Activated CD4-positive, alpha-beta memory T cell treated with anti-CD3 and anti-CD28 coated beads for 36 hours (primary cell): ENCODE measurements at regions not wholly inside any gene's neighbourhood (a gene's known extent, or its start where the extent isn't known, plus 50 kb on each side); places are given as distances from the start of the nearest gene placed in this dataset.

Experiments
- CTCF ChIA-PET: fragments of 350-600 bp; sonication (Branson Sonifier 250); formaldehyde crosslinking; loops from one replicate; lab custom pipeline; 2021; ENCODE audit warnings: antibody characterized with exemption, inconsistent platforms; lab: Charles Lee
- POLR2A ChIA-PET: fragments of 350-600 bp; sonication (Branson Sonifier 250); formaldehyde crosslinking; loops from one replicate; lab custom pipeline; 2021; ENCODE audit warnings: antibody characterized with exemption; lab: Charles Lee
- DNase-seq: peaks from one replicate; pipeline ENCODE4 v3.0.0-alpha.2; 2020
- H3K27ac Mint-ChIP-seq: one replicate; pipeline ENCODE4 v1.8.0; 2021; ENCODE audit warnings: mixed read lengths
- H3K27me3 Mint-ChIP-seq: one replicate; pipeline ENCODE4 v1.8.0; 2021; ENCODE audit warnings: mixed read lengths
- H3K36me3 Mint-ChIP-seq: one replicate; pipeline ENCODE4 v1.8.0; 2021; ENCODE audit warnings: mixed read lengths
- H3K4me1 Mint-ChIP-seq: one replicate; pipeline ENCODE4 v1.8.0; 2021; ENCODE audit warnings: low read depth, mixed read lengths
- H3K4me3 Mint-ChIP-seq: one replicate; pipeline ENCODE4 v1.8.0; 2021; ENCODE audit warnings: mild to moderate bottlenecking, mixed read lengths
- H3K9me3 Mint-ChIP-seq: one replicate; pipeline ENCODE4 v1.8.0; 2021; ENCODE audit warnings: mixed read lengths
- intact Hi-C: fragments of 100-400 bp; cut with micrococcal nuclease; formaldehyde crosslinking; loops from one replicate; pipeline ENCODE4 v1.15.1; 2023

DNA sequence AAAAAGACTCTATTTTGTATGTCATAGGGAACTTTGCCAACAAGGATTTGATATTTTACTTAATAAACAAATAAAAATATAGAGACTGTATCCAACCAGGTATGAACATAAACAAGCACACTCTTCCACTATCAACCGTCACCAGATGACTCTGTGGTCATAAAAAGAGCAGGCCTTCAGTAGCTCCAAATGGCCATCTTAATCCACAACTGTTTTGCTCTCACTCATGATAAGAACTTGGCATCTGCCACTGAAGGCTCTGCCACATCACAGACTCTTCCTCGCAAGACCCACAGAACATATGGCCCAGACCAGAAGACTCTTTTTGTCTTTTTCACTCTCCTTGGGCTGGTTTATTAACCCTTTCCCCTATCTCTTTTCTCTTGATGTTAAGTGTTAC, 98.7 kb upstream of the POM121L12 start:
- Mint-ChIP-seq H3K4me3 (no peak overlapping the region), H3K4me1 (no peaks in the 10 kb centered on the region), H3K36me3 (no peaks in the 10 kb centered on the region), H3K27ac (no peak overlapping the region), H3K27me3 (no peaks in the 10 kb centered on the region), H3K9me3 (peaks cover 35% of the 10 kb centered on the region)
- no peak for DNase-seq
- POLR2A ChIA-PET = no interaction called here
- intact Hi-C loops = no loop called here
- CTCF ChIA-PET = no interaction called here

DNA sequence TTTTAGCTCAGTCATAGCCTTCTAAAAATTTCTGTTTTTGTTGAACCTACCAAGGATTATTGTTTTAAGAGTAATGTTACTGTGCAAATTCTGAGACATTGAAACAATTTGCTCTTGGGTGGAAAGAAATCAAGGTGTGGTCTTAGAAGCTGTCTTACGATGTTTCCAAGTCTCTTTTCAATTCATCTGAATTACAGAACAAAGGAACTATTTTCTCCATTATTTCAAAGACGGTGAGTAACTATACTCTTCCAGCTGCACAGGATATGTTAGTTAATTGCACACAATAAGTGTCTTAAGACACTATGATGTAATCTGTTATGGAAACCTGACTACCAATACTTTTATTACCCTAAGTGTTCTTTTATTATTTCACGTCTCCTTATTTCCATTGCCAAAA, 106.8 kb upstream of the POM121L12 start:
- H3K4me3 Mint-ChIP-seq = no peak overlapping the region
- intact Hi-C loops = no loop called here
- no peak for DNase-seq
- H3K4me1 Mint-ChIP-seq = no peaks in the 10 kb centered on the region
- H3K27me3 Mint-ChIP-seq = no peaks in the 10 kb centered on the region
- no peak overlapping the region for H3K27ac Mint-ChIP-seq
- no peaks in the 10 kb centered on the region for H3K36me3 Mint-ChIP-seq
- POLR2A ChIA-PET = no interaction called here
- H3K9me3 Mint-ChIP-seq = peaks cover 21% of the 10 kb centered on the region
- CTCF ChIA-PET = no interaction called here

DNA sequence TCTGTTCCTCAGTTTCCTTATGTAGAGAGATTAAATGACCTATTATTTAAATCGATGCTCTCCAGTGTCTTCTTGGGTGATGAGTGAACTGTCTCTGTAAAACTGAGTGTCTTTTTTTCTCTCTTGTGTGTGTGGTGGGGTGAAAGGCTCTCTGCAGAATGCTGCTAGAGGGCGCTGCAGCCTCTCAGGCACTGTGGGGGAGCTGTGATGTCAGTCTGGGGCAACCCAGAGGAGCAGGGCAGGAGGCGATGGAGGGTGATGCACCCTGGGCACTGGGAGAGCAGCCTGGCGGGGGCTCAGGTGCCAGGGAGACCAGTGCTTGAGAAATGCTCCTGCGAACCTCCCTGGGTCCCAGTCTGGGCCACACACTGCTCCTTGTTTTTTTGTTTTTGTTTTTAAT, 110.1 kb upstream of the POM121L12 start:
- Mint-ChIP-seq H3K4me3 (no peak overlapping the region), H3K27me3 (no peaks in the 10 kb centered on the region), H3K27ac (no peak overlapping the region), H3K36me3 (no peaks in the 10 kb centered on the region), H3K4me1 (no peaks in the 10 kb centered on the region), H3K9me3 (peaks cover 20% of the 10 kb centered on the region)
- ChIA-PET POLR2A (no interaction called here), CTCF (no interaction called here)
- intact Hi-C loops = no loop called here
- no peak for DNase-seq

DNA sequence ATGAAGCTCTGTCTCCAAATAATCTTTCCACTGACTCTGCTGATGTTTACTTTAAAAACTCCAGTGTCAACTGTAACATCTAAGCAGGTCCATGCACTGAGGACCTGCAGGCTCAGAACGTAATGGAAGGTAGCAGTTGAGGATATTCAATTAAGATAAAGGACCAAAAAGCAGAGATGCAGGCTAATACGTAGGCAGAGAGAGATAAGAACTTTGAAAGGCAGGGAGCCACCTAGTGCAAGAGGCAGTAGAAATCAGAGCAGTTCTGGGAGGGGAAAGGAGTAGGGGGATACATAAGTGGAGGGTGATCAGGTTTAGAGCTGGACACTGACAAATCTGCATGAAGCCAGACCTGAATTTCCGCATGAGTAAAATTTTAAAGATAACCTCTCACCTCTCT, 114.5 kb upstream of the POM121L12 start:
- Mint-ChIP-seq H3K36me3 (no peaks in the 10 kb centered on the region), H3K9me3 (peaks cover 19% of the 10 kb centered on the region), H3K4me1 (no peaks in the 10 kb centered on the region), H3K27me3 (no peaks in the 10 kb centered on the region), H3K27ac (no peak overlapping the region), H3K4me3 (no peak overlapping the region)
- CTCF ChIA-PET = no interaction called here
- DNase-seq = no peak
- POLR2A ChIA-PET = no interaction called here
- intact Hi-C loops = no loop called here

DNA sequence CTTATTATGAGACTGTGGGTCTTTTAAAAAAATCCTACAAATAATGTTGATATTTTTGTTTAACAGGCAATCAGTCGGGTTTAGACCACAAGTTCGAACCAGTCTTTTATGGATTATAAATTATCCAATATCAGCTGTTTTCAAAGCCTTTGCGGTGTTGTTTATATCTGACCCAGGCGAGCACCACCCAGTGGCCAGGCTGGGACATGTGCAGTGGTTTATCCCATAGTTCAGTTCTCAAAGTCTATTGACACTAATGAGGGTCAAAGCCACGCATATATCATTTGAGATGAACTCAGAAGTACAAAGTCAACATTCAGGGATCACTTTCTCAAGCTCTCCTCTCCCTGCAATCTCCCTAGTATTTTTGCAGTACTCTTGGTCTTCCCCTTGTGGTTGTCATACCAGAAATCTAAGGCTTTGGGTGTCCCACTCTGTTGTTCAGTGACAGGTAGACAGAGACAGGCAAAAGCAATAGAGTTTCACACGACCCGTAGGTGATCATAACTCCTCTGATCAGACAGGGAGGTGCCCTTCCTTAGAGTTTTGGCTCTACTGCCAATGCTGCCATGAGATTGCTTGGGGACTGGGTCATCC, 117.4 kb upstream of the POM121L12 start:
- DNase-seq = no peak
- no peaks in the 10 kb centered on the region for H3K4me1 Mint-ChIP-seq

GRCh38 chr7:52911795-52912194, 123.6 kb upstream of the POM121L12 start:
- Mint-ChIP-seq H3K4me3 (no peak overlapping the region), H3K9me3 (peaks cover 23% of the 10 kb centered on the region), H3K4me1 (no peaks in the 10 kb centered on the region), H3K36me3 (no peaks in the 10 kb centered on the region), H3K27ac (no peak overlapping the region), H3K27me3 (no peaks in the 10 kb centered on the region)
- DNase-seq = no peak
- ChIA-PET CTCF (no interaction called here), POLR2A (no interaction called here)
- intact Hi-C loops = no loop called here

More for the DNA sequence above, 117.4 kb upstream of the POM121L12 start:
- ChIA-PET CTCF (no interaction called here), POLR2A (no interaction called here)
- Mint-ChIP-seq H3K36me3 (no peaks in the 10 kb centered on the region), H3K27me3 (no peaks in the 10 kb centered on the region), H3K27ac (no peak overlapping the region), H3K9me3 (peaks cover 19% of the 10 kb centered on the region), H3K4me3 (no peak overlapping the region)
- intact Hi-C loops = no loop called here

- intact Hi-C loops = no loop called here
- H3K9me3 Mint-ChIP-seq = peaks cover 23% of the 10 kb centered on the region
- H3K27ac Mint-ChIP-seq = no peak overlapping the region
- POLR2A ChIA-PET = no interaction called here
- H3K4me1 Mint-ChIP-seq = no peaks in the 10 kb centered on the region
- no peak for DNase-seq
- H3K27me3 Mint-ChIP-seq = no peaks in the 10 kb centered on the region
- no peaks in the 10 kb centered on the region for H3K36me3 Mint-ChIP-seq
- H3K4me3 Mint-ChIP-seq = no peak overlapping the region
- CTCF ChIA-PET = no interaction called here
These were observed 124.1 kb upstream of the POM121L12 start for GRCh38 chr7:52911326-52911725.

- Mint-ChIP-seq H3K4me1 (no peaks in the 10 kb centered on the region), H3K9me3 (peaks cover 23% of the 10 kb centered on the region), H3K36me3 (no peaks in the 10 kb centered on the region), H3K4me3 (no peak overlapping the region), H3K27ac (no peak overlapping the region), H3K27me3 (no peaks in the 10 kb centered on the region)
- intact Hi-C loops = no loop called here
- CTCF ChIA-PET = no interaction called here
- no peak for DNase-seq
- POLR2A ChIA-PET = no interaction called here
These were observed 125.5 kb upstream of the POM121L12 start for GRCh38 chr7:52909935-52910334.

GRCh38 chr7:52909131-52909530, 126.3 kb upstream of the POM121L12 start:
- Mint-ChIP-seq H3K36me3 (no peaks in the 10 kb centered on the region), H3K4me3 (no peak overlapping the region), H3K27ac (no peak overlapping the region), H3K9me3 (peaks cover 25% of the 10 kb centered on the region), H3K27me3 (no peaks in the 10 kb centered on the region), H3K4me1 (no peaks in the 10 kb centered on the region)
- ChIA-PET CTCF (no interaction called here), POLR2A (no interaction called here)
- intact Hi-C loops = no loop called here
- DNase-seq = no peak

DNA sequence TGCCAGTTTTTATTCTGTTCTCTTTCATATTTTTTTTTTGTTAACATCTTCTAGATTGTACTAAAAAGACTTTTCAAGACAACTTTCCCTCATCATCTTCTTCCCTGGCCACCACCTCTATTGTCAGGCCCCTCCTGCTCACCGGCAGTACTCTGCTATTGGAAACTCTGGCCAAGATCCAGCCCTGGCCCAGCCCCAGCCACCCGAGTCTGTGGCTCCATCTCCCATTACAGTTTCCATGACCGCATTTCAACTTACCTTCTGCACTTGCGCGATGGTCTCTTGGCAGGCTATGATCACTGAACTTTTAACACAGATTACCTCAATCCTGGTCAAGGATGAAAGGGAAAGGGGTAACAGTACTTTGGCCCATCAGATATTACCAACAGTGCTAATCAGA, 137.7 kb upstream of the POM121L12 start:
- no peak for DNase-seq
- no peaks in the 10 kb centered on the region for H3K4me1 Mint-ChIP-seq
- intact Hi-C loops = no loop called here
- H3K9me3 Mint-ChIP-seq = peaks cover 4% of the 10 kb centered on the region
- no peak overlapping the region for H3K4me3 Mint-ChIP-seq
- no peak overlapping the region for H3K27ac Mint-ChIP-seq
- ChIA-PET CTCF (no interaction called here), POLR2A (no interaction called here)
- H3K27me3 Mint-ChIP-seq = no peaks in the 10 kb centered on the region
- no peaks in the 10 kb centered on the region for H3K36me3 Mint-ChIP-seq

DNA sequence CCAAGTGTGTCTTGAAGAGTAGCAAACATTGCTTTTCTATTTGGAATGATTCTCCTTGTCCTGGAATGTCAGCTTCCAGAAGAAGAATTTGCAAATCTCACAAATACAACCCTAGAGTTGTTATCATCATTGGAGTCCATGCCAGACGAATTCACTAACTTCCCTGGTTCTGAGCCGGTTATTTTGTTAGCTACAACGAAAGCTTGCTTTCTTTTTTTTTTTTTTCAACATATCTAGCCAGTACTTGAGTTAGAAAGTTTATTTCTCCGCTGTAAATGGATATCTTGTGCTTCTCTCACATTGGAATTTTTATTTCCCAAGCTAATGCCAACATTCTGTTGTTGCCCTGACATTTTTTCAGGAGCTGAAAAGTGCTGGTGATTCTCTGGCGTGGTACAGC, 138.1 kb upstream of the POM121L12 start:
- peaks cover 5% of the 10 kb centered on the region for H3K9me3 Mint-ChIP-seq
- no peaks in the 10 kb centered on the region for H3K36me3 Mint-ChIP-seq
- intact Hi-C loops = no loop called here
- H3K27me3 Mint-ChIP-seq = no peaks in the 10 kb centered on the region
- no peaks in the 10 kb centered on the region for H3K4me1 Mint-ChIP-seq
- no peak overlapping the region for H3K27ac Mint-ChIP-seq
- POLR2A ChIA-PET = no interaction called here
- CTCF ChIA-PET = no interaction called here
- no peak overlapping the region for H3K4me3 Mint-ChIP-seq
- no peak for DNase-seq

DNA sequence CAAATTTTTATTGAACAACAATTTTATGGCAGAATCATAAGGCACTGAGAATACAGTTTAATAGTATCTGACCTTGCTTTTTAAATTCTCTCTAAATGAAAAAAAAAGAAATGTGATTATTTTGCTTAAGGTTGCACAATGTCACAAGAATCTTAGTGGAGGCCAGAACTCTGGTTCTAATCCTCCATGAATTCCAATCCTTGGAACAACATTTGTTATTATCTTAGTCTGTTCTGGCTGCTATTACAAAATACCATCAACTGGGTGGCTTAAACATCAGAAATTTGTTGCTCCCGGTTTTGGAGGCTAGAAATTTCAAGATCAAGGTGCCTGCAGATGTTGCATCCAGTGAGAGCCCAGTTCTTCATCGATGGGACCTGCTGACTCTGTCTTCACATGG, 158.2 kb upstream of the POM121L12 start:
- no peak overlapping the region for H3K4me3 Mint-ChIP-seq
- no peaks in the 10 kb centered on the region for H3K27me3 Mint-ChIP-seq
- no peaks in the 10 kb centered on the region for H3K36me3 Mint-ChIP-seq

DNA sequence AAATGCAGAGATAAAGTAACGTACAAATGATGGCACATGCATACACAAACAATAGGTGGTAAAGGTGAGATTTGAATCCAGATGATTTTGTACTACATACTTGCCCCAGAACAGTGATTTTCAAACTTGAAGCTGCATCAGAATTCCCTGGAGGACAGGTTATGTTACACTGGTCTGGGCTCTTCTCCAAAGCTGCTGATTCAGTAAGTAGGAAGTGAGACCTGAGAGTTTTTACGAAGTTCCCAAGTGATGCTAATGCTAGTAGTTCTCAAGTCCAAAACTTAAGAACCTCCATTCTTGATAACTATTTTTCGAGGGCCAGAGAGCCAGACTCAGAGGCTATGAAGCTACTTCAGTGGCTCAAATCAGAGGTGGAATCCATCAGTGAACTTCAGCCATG, 159.0 kb upstream of the POM121L12 start:
- ChIA-PET CTCF (no interaction called here), POLR2A (no interaction called here)
- intact Hi-C loops = no loop called here
- H3K4me1 Mint-ChIP-seq = no peaks in the 10 kb centered on the region
- H3K27ac Mint-ChIP-seq = no peak overlapping the region
- H3K27me3 Mint-ChIP-seq = no peaks in the 10 kb centered on the region
- DNase-seq = no peak
- peaks cover 36% of the 10 kb centered on the region for H3K9me3 Mint-ChIP-seq
- no peaks in the 10 kb centered on the region for H3K36me3 Mint-ChIP-seq
- H3K4me3 Mint-ChIP-seq = no peak overlapping the region

More for the DNA sequence above, 158.2 kb upstream of the POM121L12 start:
- intact Hi-C loops = no loop called here
- CTCF ChIA-PET = no interaction called here
- peaks cover 33% of the 10 kb centered on the region for H3K9me3 Mint-ChIP-seq
- no peaks in the 10 kb centered on the region for H3K4me1 Mint-ChIP-seq
- POLR2A ChIA-PET = no interaction called here
- no peak for DNase-seq
- no peak overlapping the region for H3K27ac Mint-ChIP-seq
